GM12873 (cell line): ENCODE measurements at regions not wholly inside any gene's neighbourhood (a gene's known extent, or its start where the extent isn't known, plus 50 kb on each side); places are given as distances from the start of the nearest gene placed in this dataset.

Experiments used
- CTCF ChIP-seq: IDR thresholded peaks from 2 replicates; pipeline ENCODE4 v1.5.1; 2012; ENCODE audit warnings: low read depth, mild to moderate bottlenecking, moderate library complexity, low read length, control low read depth; ENCODE audit not compliant: insufficient read depth; ENCODE audit errors: missing control alignments

- no peak for TF ChIP-seq CTCF
Observed at GRCh38 chr2:2656115-2657011, 325.3 kb upstream of the MYT1L start.

DNA sequence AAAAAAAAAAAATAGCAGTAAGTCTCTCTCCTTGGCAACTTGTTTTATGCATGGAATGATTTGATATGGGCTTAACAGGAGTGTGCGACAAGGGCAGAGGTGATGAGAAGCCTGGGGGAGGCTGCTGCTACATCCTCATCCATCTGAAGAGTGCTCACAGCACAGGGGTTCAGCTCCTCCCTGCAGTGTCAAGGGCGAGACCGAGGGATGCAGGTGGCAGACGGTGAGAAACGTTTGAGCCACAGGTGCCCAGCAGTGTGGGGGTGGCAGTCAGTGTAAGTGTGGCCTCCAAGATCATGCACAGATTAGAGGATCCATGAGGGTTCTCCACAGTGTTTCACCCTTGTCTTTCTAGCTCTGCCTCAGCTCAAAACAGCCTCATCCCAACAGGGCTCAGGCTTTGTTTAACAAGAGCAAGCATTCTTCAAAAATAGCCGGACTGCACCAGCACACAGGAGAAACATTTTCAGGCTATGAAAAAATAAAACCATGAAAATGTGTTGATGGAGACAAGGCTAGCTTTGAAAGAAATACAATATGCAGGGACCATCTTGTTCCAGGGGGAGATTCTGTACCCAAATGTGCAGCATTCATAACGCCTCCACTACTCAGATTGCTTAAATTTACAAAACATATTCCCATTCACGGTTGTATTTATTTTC lies 324.5 kb upstream of the MYT1L start:
- no peak for TF ChIP-seq CTCF

DNA sequence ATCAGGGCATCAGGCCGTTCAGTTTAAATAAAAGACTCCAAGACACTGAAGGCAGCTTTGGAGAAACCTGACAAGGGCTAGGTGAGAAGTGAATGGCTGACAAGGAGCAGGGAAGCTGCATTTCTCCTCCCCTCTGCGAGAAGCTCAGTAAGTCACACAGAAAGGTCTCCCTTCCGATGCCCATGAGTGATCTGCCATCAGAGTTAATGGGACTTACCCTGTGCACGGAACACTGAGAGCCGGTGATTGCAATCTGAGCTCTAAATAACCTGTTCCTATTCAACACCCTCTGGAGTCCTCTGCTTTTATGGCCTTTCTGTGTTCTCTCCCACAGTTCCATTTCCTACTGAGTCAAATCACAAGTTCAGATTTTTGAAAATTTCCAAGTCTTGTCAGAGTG lies 322.2 kb upstream of the MYT1L start:
- TF ChIP-seq CTCF: no peak

DNA sequence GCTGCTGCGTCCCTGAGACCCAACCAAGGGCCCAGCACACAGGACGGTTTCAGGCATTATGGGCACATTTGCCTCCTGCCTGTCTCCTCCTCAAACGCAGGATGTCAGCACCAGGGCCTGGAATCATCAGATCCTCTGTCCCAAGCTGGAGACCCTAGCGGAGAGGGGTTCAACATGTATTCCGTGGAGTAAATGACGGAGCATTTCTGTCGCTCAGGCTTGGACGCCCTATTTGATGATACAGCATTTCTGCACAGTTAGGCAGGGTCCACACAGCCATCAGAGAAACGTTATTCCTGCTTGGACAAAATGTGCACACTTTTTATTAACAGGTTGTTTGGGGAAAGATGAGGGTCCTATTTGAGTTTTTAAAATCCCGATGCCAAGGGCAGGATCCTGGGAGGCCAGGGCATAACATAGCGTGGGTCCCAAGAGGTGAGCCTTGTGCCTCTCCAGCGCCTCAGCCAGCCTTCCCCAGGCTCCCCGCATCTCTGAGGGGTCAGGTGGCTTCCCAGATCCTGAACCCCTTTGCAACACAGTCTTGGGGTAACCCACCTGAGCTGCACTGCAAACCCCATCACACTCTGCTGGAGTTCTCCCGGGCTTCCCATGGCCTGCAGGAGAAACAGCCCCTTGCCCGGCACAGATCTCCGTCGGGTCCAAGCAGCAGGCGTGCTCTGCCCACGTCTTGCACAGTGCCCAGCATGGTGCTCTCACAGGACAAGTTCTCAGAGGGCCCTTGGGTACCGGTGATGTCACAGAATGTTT lies 319.7 kb upstream of the MYT1L start:
- TF ChIP-seq CTCF: no peak

- no peak for TF ChIP-seq CTCF
Observed at GRCh38 chr2:2649109-2650072, 318.3 kb upstream of the MYT1L start.

- TF ChIP-seq CTCF: no peak
Observed at GRCh38 chr2:2648094-2648493, 317.0 kb upstream of the MYT1L start.
